SIG-M5 treated with dmso at 0.1 percent for 504 hours (cell line): ENCODE measurements at regions not wholly inside any gene's neighbourhood (a gene's known extent, or its start where the extent isn't known, plus 50 kb on each side); places are given as distances from the start of the nearest gene placed in this dataset.
A peak's percentile ranks its signal among the peaks of the same experiment; 100 is the strongest.

Source experiments
- DNase-seq: peaks from one replicate; lab custom pipeline; 2025; ENCODE audit not compliant: unreplicated experiment; lab: John Stamatoyannopoulos, UW

- DNase-seq = no peak
These were observed 155.8 kb downstream of the DRD1 start for GRCh38 chr5:175288048-175288621.

GRCh38 chr5:175286981-175287380 lies 157.0 kb downstream of the DRD1 start:
- no peak for DNase-seq

GRCh38 chr5:175285261-175285660 lies 158.7 kb downstream of the DRD1 start:
- DNase-seq = no peak

- peak; percentile 30 for DNase-seq
These were observed 159.2 kb downstream of the DRD1 start for GRCh38 chr5:175284806-175285205.

GRCh38 chr5:175282611-175283225 lies 161.3 kb downstream of the DRD1 start:
- DNase-seq = no peak

- no peak for DNase-seq
These were observed 162.3 kb downstream of the DRD1 start for GRCh38 chr5:175281714-175282113.

GRCh38 chr5:175281257-175281656 lies 162.7 kb downstream of the DRD1 start:
- DNase-seq = no peak

- no peak for DNase-seq
These were observed 164.5 kb downstream of the DRD1 start for GRCh38 chr5:175279506-175279905.

- no peak for DNase-seq
These were observed 168.2 kb downstream of the DRD1 start for GRCh38 chr5:175275748-175276147.

GRCh38 chr5:175275097-175275496 lies 168.9 kb downstream of the DRD1 start:
- DNase-seq = no peak

- no peak for DNase-seq
These were observed 169.8 kb downstream of the DRD1 start for GRCh38 chr5:175274171-175274570.

- no peak for DNase-seq
These were observed 179.6 kb downstream of the DRD1 start for GRCh38 chr5:175264406-175264805.

- DNase-seq = no peak
These were observed 180.2 kb downstream of the DRD1 start for GRCh38 chr5:175263776-175264175.

GRCh38 chr5:175261526-175261925 lies 182.5 kb downstream of the DRD1 start:
- no peak for DNase-seq

- no peak for DNase-seq
These were observed 182.9 kb downstream of the DRD1 start for GRCh38 chr5:175261037-175261436.

GRCh38 chr5:175257847-175258194 lies 186.2 kb downstream of the DRD1 start:
- DNase-seq = no peak

- no peak for DNase-seq
These were observed 186.7 kb downstream of the DRD1 start for GRCh38 chr5:175257128-175257846.

- DNase-seq = no peak
These were observed 189.8 kb downstream of the DRD1 start for GRCh38 chr5:175254155-175254554.

- no peak for DNase-seq
These were observed 190.4 kb downstream of the DRD1 start for GRCh38 chr5:175253597-175253996.

GRCh38 chr5:175252234-175252805 lies 191.7 kb downstream of the DRD1 start:
- no peak for DNase-seq

GRCh38 chr5:175250426-175250825 lies 193.6 kb downstream of the DRD1 start:
- no peak for DNase-seq

GRCh38 chr5:175248416-175248905 lies 195.5 kb downstream of the DRD1 start:
- no peak for DNase-seq
